ENCODE measurements at regions not wholly inside any gene's neighbourhood (a gene's known extent, or its start where the extent isn't known, plus 50 kb on each side); places are given as distances from the start of the nearest gene placed in this dataset.

GRCh38 chr21:27070861-27071670, 104.2 kb upstream of the ADAMTS5 start:
- CTCF ChIA-PET: no interaction called here
- Histone ChIP-seq H3K79me2 (ENCODE audit: control insufficient read depth, insufficient read depth, low read length) (no peaks in the 10 kb centered on the region), H2AFZ (ENCODE audit: insufficient read depth, low read depth, low read length, poor library complexity, severe bottlenecking) (no peak overlapping the region), H3K4me3 (ENCODE audit: control extremely low read depth in 1 of 5, extremely low read depth in 1 of 5, insufficient read depth in 1 of 5, low read depth in 2 of 5, low read length in 4 of 5) (no peak overlapping the region), H3K4me2 (replicated peaks; ENCODE audit: low read depth, low read length, poor library complexity, severe bottlenecking) (no peak overlapping the region), H3K9me3 (ENCODE audit: control extremely low read depth in 1 of 3, control insufficient read depth in 2 of 3, insufficient read depth in 1 of 3, low read length in 2 of 3) (peaks cover 0 to 3% (median 2%) of the 10 kb centered on the region in 3 donors), H3K27me3 (replicated peaks in 1 of 4; ENCODE audit: control extremely low read depth in 1 of 4, control insufficient read depth in 3 of 4, insufficient read depth in 4 of 4, low read length in 3 of 4) (no peaks in the 10 kb centered on the region), H3K27ac (ENCODE audit: low read length in 2 of 2) (no peak overlapping the region), H3K9ac (ENCODE audit: low read length) (no peak overlapping the region), H4K20me1 (ENCODE audit: control insufficient read depth, insufficient read depth, low read length, poor library complexity, severe bottlenecking) (no peaks in the 10 kb centered on the region), H3K36me3 (replicated peaks in 1 of 2; ENCODE audit: control extremely low read depth in 1 of 2, control insufficient read depth in 1 of 2, extremely low read depth in 1 of 2, insufficient read depth in 2 of 2, low read length in 1 of 2) (no peaks in the 10 kb centered on the region), H3K4me1 (ENCODE audit: control insufficient read depth in 2 of 2, insufficient read depth in 2 of 2, low read length in 2 of 2) (no peaks in the 10 kb centered on the region)
- Mint-ChIP-seq H3K4me1 (no peaks in the 10 kb centered on the region), H3K4me3 (no peak overlapping the region), H3K27me3 (no peaks in the 10 kb centered on the region), H3K9me3 (ENCODE audit: insufficient read depth) (peaks cover 8% of the 10 kb centered on the region), H3K27ac (no peak overlapping the region)
- DNase-seq: no peak
- TF ChIP-seq EZH2 (IDR thresholded peaks at IDR 0.05; ENCODE audit: borderline replicate concordance, insufficient read depth, low read depth, low read length, poor library complexity, severe bottlenecking) (no peak), CTCF (IDR thresholded peaks at IDR 0.05) (no peak)
- intact Hi-C loops (cut with micrococcal nuclease): no loop called here
- ATAC-seq (ENCODE audit: low read depth): no peak
- POLR2A ChIA-PET: no interaction called here
- no CpG with 5 or more reads among the region's 4 CpGs for WGBS (ENCODE audit: insufficient coverage)

GRCh38 chr21:27068811-27069210, 101.9 kb upstream of the ADAMTS5 start:
- Histone ChIP-seq H3K4me3 (ENCODE audit: control extremely low read depth in 1 of 5, extremely low read depth in 1 of 5, insufficient read depth in 1 of 5, low read depth in 2 of 5, low read length in 4 of 5) (no peak overlapping the region), H3K27ac (ENCODE audit: low read length in 2 of 2) (no peak overlapping the region), H3K9ac (ENCODE audit: low read length) (no peak overlapping the region), H4K20me1 (ENCODE audit: control insufficient read depth, insufficient read depth, low read length, poor library complexity, severe bottlenecking) (no peaks in the 10 kb centered on the region), H3K4me2 (replicated peaks; ENCODE audit: low read depth, low read length, poor library complexity, severe bottlenecking) (no peak overlapping the region), H3K9me3 (ENCODE audit: control extremely low read depth in 1 of 3, control insufficient read depth in 2 of 3, insufficient read depth in 1 of 3, low read length in 2 of 3) (peaks cover 0 to 3% (median 2%) of the 10 kb centered on the region in 3 donors), H3K4me1 (ENCODE audit: control insufficient read depth in 2 of 2, insufficient read depth in 2 of 2, low read length in 2 of 2) (no peaks in the 10 kb centered on the region), H2AFZ (ENCODE audit: insufficient read depth, low read depth, low read length, poor library complexity, severe bottlenecking) (no peak overlapping the region), H3K79me2 (ENCODE audit: control insufficient read depth, insufficient read depth, low read length) (no peaks in the 10 kb centered on the region), H3K36me3 (replicated peaks in 1 of 2; ENCODE audit: control extremely low read depth in 1 of 2, control insufficient read depth in 1 of 2, extremely low read depth in 1 of 2, insufficient read depth in 2 of 2, low read length in 1 of 2) (no peaks in the 10 kb centered on the region), H3K27me3 (replicated peaks in 1 of 4; ENCODE audit: control extremely low read depth in 1 of 4, control insufficient read depth in 3 of 4, insufficient read depth in 4 of 4, low read length in 3 of 4) (no peaks in the 10 kb centered on the region)
- ChIA-PET POLR2A (no interaction called here), CTCF (no interaction called here)
- intact Hi-C loops (cut with micrococcal nuclease): no loop called here
- ATAC-seq (ENCODE audit: low read depth) (no peak), DNase-seq (no peak)
- no peak overlapping the region for H3K27ac Mint-ChIP-seq
- no peaks in the 10 kb centered on the region for H3K27me3 Mint-ChIP-seq
- peaks cover 10% of the 10 kb centered on the region for H3K9me3 Mint-ChIP-seq (ENCODE audit: insufficient read depth)
- H3K4me3 Mint-ChIP-seq: no peak overlapping the region
- no peaks in the 10 kb centered on the region for H3K4me1 Mint-ChIP-seq
- TF ChIP-seq CTCF (IDR thresholded peaks at IDR 0.05) (no peak), EZH2 (IDR thresholded peaks at IDR 0.05; ENCODE audit: borderline replicate concordance, insufficient read depth, low read depth, low read length, poor library complexity, severe bottlenecking) (no peak)
